ENCODE measurements at regions not wholly inside any gene's neighbourhood (a gene's known extent, or its start where the extent isn't known, plus 50 kb on each side); places are given as distances from the start of the nearest gene placed in this dataset.
"Not testable (repeated sequence)": the region's sequence is repeated elsewhere in the genome, so short reads cannot be mapped to it uniquely, and the experiment has no call there.

GRCh38 chr7:29671286-29671685, 107.7 kb downstream of the PRR15 start:
- not testable (repeated sequence) for TF ChIP-seq ATF3 (IDR thresholded peaks at IDR 0.05; ENCODE audit: insufficient read depth, low read depth, low read length); YY1 (IDR thresholded peaks at IDR 0.05; ENCODE audit: low read depth, low read length)
